HepG2 (cell line): ENCODE measurements at regions not wholly inside any gene's neighbourhood (a gene's known extent, or its start where the extent isn't known, plus 50 kb on each side); places are given as distances from the start of the nearest gene placed in this dataset.

Experiments used
- BHLHE40 ChIP-seq: IDR thresholded peaks from 2 replicates; pipeline ENCODE4 v1.6.1; 2011; ENCODE audit warnings: low read length, improper control_type of control experiment
- CHD4 ChIP-seq: fragments of 200-600 bp; sonication (generic); IDR thresholded peaks from 2 replicates; pipeline ENCODE4 v1.7.0; 2017; ENCODE audit warnings: mild to moderate bottlenecking, low read length, borderline replicate concordance
- EEA1 ChIP-seq: sonication (generic); formaldehyde crosslinking; IDR thresholded peaks from 2 replicates; pipeline ENCODE4 v1.5.1; 2020; ENCODE audit warnings: mild to moderate bottlenecking, missing genetic modification reagents, borderline replicate concordance
- ELK4 ChIP-seq: sonication (generic); formaldehyde crosslinking; IDR thresholded peaks from 2 replicates; pipeline ENCODE4 v1.9.0; 2021; ENCODE audit warnings: missing genetic modification reagents, borderline replicate concordance
- EP300 ChIP-seq, 3 experiments: sonication (generic) in 1 of 3; formaldehyde crosslinking in 1 of 3; IDR thresholded peaks; 2 replicates each; pipeline versions ENCODE4 v1.5.1 to v1.6.1; 2011 to 2020; ENCODE audit warnings: low read depth in 2 of 3, low read length in 2 of 3, borderline replicate concordance in 1 of 3, improper control_type of control experiment in 1 of 3, mild to moderate bottlenecking in 1 of 3, missing genetic modification reagents in 1 of 3, moderate library complexity in 1 of 3
- GFI1 ChIP-seq: sonication (generic); formaldehyde crosslinking; IDR thresholded peaks from 2 replicates; pipeline ENCODE4 v1.5.0; 2020; ENCODE audit warnings: missing genetic modification reagents, mild to moderate bottlenecking, borderline replicate concordance
- NFIC ChIP-seq: IDR thresholded peaks from 2 replicates; pipeline ENCODE4 v1.6.1; 2012; ENCODE audit warnings: mild to moderate bottlenecking, low read length, inconsistent platforms
- NFKB2 ChIP-seq: sonication (generic); formaldehyde crosslinking; IDR thresholded peaks from 2 replicates; pipeline ENCODE4 v1.4.0; 2020; ENCODE audit warnings: missing genetic modification reagents, borderline replicate concordance
- PATZ1 ChIP-seq: sonication (generic); formaldehyde crosslinking; IDR thresholded peaks from 2 replicates; pipeline ENCODE4 v1.4.0; 2020; ENCODE audit warnings: missing genetic modification reagents
- POLR2AphosphoS5 ChIP-seq: IDR thresholded peaks from 2 replicates; pipeline ENCODE4 v1.6.1; 2012; ENCODE audit warnings: low read depth, low read length

GRCh38 chr18:76553715-76554546, 58.9 kb upstream of the ZNF516 start:
- TF ChIP-seq NFIC (no peak), NFKB2 (CRISPR knock-in tag) (no peak), ELK4 (CRISPR knock-in tag) (no peak), PATZ1 (CRISPR knock-in tag) (peak; percentile 85), BHLHE40 (no peak), CHD4 (no peak), POLR2AphosphoS5 (no peak), EP300 (IDR thresholded peaks at IDR 0.05; ENCODE audit: low read depth in 2 of 2, low read length in 2 of 2) (peak in 1 of 2 experiments; percentile 61; a peak in 2 of 4 replicates), EP300 (CRISPR knock-in tag; IDR thresholded peaks at IDR 0.05; ENCODE audit: borderline replicate concordance) (no peak; the same call in 1 of the 2 replicates), EEA1 (CRISPR knock-in tag) (no peak), GFI1 (CRISPR knock-in tag) (no peak)
